GM18517 (cell line): ENCODE measurements at regions not wholly inside any gene's neighbourhood (a gene's known extent, or its start where the extent isn't known, plus 50 kb on each side); places are given as distances from the start of the nearest gene placed in this dataset.
"Not testable (repeated sequence)": the region's sequence is repeated elsewhere in the genome, so short reads cannot be mapped to it uniquely, and the experiment has no call there.

Source experiments
- ATAC-seq: cut with Tn5 transposase; IDR thresholded peaks from one replicate; pipeline ENCODE4 v1.9.1; 2021; ENCODE audit warnings: mild to moderate bottlenecking, moderate library complexity; ENCODE audit not compliant: unreplicated experiment

DNA sequence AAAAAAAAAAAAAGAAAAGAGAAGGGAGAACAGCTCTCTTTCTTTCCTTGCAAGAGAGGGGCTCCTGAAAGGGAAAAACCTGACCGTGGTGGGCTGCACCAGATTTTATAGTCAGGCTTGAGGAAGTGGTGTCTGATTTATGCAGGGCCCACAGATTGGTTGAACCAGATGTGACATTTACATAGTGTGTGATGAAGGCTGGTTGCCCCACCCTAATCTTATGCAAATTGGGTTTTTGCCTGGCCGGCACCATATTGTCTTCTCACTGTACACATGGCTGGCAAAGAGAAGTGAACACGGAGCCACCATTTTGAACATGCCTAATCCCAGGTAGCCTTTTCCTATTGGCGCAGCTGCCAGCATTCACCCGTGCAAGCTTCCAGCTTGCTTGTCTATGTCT lies 154.4 kb downstream of the OXSM start:
- no peak for ATAC-seq

DNA sequence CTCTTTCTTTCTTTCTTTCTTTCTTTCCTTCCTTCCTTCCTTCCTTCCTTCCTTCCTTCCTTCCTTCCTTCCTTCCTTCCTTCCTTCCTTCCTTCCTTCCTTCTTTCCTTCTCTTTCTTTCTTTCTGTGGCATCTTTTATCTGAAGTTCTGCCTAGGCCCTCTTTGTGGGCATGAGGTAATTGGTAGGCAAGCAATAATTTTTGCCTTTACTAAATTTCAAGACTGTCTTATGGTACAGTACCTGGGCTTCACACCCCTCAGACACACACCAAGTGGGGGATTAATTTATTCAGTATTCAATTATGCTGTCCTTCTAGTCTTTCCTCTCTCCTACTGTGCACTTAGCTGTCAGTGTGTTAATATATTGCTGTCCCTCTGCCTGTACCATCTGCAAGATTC lies 155.5 kb downstream of the OXSM start:
- no peak for ATAC-seq

DNA sequence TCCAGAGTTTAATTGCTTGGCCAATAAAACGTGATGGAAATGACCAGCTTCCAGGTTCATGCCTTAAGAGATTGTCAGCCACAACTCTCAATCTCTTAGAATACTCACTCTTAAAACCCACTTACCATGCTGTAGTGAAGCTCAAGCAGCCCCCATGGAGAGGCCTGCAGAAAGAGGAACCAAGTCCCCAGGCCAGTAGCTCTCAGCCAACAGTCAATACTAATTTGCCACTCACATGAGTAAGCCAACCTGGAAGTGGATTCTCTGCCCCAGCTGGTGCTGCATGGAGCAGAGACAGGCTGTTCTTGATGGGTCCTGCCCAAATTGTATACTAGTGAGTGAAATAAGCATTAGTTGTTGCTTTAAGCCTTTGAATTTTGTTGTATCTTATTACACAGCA lies 155.9 kb downstream of the OXSM start:
- ATAC-seq, result no peak

DNA sequence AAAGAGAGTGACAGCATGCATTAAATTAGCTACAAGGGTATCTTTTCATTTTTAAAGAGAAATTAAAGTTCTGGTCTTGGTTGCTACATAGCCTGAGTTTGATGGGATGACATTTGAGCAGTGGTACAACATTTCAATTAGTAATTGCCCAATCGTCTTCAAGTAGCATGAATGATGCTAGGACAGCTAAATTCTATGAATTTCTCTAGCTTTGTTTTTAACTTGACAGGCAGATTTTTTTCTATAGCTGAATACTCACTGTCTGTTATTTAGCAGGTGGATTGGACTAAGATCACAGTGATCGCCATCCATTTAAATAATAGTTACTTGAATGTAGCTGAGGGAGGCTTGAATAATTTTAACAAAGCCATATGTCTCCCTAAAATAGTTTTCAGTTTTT lies 162.2 kb downstream of the OXSM start:
- ATAC-seq, result no peak

DNA sequence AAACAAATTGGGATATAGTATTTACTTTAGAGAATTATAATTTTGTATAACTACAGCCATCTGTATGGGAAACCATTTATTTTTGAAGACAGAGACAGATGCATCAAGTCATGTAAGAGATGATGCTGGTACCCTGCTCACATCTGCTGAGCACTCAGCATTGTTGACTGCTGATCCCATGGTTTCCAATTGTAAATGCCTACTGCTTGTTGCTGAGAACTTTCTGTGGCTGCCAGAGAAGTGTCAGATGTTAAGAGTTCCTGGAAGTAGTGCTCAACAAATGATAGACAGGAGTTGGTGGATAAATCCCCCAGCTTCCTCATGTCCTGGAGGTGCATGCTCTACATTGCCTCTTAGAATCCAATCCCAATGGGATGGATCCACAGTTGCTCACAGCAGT lies 167.1 kb downstream of the OXSM start:
- ATAC-seq, result no peak

DNA sequence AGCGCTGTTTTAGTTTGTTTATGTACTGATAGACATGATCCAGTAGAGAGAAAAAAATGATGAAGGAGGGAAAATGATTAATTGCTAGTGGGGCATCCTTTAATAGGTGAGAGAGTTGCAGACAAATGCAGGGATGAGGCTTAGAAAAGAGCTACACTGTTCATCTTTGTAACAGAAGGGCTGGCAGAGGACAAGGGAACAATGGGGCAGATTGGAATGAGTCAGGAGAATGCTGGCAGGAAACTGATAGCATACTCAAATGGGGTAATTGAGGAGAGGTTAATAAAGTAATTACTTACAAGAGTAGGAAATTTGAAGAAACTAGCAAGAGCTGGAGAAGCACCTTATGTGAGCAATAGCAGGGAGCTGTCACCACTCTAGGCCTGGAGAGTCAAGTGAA lies 170.9 kb downstream of the OXSM start:
- ATAC-seq, result no peak

DNA sequence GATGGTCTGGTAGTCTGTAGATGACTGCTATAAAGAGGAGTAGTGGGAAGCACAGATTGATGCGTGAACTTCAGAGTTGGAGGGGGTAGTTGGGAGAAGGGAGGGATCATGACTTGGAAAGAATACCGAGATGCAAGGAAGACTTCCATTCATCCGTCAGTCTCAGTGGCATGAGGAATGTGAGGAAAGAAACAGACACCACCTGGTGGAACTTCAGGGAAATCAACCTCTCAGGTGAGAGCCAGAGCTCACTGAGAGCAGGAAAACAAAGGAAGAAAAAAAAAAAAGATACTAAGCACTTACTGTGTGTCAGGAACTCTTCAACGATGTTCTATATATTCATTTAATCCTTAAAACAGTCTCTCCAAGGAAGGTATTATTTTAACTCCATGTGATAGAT lies 172.4 kb downstream of the OXSM start:
- no peak for ATAC-seq

DNA sequence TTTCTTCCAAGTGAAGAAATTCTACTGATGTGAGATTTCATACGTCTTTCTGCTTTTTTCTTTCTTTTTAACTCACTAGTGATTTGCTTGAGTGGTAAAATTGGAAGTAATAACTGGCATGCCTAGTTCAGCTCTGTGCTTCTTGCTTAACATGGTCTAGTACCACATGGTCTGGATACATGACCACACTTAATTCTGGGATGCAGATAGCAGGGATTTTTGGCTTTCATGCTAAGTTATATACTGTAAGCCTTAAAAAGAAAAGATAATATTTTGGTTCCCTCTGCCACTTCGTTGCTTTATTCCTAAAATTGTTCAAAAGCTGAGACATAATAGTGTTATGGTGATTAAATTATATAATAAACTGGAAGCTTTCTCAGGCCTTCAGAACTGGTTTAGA lies 174.3 kb downstream of the OXSM start:
- no peak for ATAC-seq

DNA sequence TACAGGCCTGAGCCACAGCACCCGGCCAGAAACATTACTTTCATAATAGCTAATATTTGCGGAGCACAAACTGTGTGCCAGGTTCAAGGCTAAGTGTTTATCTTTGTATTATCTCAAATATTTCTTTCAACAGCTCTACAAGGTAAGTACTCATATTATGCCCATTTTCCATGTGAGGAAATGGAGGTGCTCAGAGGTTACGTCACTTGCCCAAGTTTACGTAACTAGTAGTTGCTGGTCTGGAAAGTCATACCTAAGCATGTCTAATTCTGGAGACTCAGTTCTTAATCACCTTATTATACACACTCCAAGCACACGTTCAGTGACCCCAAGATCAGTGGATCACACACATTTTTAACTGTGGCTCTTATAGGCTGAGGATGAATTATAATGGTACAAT lies 177.5 kb downstream of the OXSM start:
- no peak for ATAC-seq

DNA sequence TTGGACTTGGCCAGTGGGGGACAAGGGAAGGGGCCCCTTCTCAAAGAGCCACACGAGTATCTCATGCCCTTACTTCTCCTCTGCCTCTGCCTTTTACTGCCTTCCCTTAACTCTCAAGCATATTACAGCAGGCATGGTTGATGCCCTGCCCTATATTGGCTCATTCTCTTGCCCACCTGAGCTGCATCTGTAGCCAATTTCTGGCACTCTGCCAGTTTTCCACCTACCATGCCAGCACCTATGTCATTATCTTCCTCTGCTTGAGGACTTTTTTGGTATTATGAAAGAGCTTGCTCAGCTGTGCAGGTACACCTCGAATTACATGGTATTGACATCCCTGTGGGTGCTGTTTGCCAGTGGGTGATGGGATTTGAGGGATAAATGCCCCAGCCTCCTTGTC lies 181.8 kb downstream of the OXSM start:
- ATAC-seq, result no peak

DNA sequence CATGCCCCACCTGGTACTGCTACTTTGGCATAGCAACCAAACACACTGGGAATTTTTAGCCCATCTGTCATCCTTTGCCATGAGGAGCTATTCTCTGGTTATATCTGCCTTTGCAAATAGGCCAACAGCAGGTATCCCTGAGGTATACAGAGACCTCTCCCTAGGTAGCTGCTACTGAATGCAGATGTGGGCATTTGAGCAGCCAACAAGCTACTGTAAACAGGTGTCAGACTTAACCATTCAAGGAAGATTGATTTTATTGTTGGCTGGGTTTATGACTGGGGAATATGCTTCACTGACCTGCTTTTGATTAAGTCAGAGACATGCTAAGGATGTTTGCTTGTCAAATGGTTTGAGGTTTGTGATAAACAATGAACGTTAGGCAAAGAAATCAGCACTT lies 183.2 kb downstream of the OXSM start:
- no peak for ATAC-seq

DNA sequence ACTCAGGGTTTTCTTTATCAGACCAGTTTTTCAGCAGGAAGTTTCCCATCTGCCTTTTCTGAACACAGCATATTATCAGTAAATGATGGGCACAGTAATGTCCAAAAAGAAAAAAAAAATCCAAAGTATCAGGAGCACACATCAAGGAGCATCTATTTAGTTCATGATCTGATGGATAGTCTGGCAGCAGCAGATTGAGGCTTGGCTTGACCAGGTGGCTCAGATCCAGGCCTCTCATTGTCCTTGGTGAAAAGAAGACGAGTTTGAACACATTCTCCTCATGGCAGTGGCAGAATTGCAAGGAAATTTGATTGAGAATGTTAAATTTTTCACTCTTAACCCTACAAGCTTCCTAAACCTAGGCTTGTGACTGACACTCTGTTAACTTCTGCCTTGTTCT lies 192.9 kb downstream of the OXSM start:
- ATAC-seq, result no peak

DNA sequence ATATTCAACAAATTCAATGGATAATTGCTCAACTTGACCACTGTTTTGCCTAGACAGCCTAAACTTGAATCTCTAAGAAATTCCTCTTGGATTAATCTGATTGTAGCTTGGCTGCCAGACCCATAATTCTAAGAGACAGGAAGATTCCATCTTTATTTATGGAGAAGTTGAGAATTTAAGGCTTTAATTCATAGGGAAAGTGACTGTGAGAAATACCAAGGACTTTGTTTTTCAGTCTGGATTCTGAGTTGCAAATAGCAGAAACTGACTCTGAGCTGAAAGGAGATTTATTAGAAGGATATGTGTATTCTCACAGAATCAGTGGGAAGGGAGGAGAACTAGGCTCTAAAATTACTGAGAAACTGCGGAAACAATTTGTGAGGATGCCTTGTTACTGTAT lies 195.7 kb downstream of the OXSM start:
- no peak for ATAC-seq

DNA sequence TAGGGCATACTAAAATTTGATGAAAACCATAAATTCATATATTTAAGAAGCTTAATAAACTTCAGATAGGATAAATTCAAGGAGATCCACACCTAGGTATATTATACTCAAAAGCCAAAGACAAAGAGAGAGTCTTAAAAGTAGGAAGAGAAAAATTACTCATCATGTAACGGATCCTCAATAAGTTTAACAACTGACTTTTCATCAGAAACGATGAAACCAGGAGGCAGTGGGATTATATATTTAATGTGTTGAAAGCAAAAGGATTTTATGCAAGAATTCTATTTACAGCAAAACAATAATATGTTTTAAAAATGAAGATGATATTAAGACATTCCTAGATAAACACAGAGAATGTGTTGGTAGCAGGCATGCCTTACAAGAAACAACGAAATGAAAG lies 202.7 kb downstream of the OXSM start:
- no peak for ATAC-seq

DNA sequence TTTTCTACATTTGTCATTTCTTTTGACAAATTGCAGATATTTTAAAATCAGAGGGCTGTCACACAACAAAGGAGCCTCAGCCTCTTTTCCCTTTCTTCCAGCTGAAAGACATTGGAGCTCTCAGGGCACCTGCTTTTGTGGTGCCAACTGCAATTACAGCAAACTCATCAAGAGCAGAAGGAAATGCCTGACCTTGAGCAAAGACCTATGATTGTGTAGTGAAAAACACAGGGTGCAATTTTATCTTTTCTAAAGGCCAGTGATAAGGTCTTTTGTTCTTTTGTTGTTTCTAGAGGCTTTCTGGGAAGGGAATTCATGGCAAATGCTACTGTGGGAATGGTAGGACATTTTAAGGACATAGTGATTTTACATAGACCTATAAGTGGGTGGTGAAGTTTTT lies 214.3 kb downstream of the OXSM start:
- no peak for ATAC-seq

DNA sequence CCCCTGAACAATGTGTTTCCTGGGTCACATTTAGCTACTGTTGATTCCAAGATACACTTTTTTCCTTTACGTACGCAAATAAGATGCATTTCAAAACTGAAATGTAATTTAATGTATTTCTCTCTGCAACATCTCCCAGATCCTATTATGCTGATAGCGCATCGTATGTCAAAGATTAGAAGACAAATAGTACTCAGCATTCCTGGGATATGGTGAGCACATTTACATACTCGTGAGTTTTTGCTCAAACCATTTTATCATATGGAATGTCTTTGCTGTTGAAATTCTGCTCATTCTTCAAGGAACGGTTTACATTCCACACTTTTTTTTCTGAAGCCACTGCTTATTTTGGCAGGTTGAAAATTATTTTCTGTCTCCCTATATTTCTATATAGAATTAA lies 221.4 kb downstream of the OXSM start:
- ATAC-seq, result no peak

DNA sequence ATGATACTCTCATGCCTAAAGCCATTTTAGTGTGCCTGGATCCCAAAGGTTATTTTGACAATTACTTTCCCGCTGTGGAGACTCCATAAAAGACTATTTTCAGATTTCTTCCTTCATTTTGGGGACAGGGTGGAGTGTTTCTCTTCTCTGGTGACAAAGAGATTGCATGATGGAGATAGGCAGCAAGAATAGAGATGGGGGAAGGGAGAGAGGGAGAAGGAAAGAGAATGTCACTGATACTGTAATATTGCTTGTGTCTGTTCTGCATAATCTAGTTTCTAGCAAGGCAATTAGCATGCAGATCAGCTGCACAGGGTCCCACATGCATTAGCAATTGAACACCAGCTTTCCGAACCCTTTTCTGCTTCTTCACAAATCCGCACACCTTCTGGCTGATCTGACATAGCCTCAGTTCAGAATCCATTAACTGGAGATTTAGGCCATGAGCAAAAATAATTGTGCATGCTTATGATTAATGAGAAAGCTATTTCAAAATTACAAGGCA lies 222.4 kb downstream of the OXSM start:
- ATAC-seq, result no peak

DNA sequence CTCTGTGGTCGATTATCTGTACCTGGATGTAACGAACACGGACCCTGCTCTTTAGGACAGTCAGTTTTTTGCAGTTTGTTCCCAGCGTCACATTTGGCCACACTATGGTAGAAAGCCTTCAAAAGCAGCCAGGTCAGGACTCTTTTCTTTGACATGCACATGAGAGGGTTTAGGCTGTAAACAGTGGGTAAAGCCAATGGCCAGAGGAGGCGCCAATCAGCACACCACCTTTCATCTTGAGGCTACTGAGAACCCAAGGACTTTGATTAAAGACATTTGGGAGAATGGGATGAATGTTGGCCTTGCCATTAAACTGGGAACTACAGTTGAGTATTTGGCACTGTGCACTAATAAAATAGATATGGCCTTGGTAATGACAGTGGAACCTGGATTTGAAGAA lies 225.9 kb downstream of the OXSM start:
- ATAC-seq, result no peak

DNA sequence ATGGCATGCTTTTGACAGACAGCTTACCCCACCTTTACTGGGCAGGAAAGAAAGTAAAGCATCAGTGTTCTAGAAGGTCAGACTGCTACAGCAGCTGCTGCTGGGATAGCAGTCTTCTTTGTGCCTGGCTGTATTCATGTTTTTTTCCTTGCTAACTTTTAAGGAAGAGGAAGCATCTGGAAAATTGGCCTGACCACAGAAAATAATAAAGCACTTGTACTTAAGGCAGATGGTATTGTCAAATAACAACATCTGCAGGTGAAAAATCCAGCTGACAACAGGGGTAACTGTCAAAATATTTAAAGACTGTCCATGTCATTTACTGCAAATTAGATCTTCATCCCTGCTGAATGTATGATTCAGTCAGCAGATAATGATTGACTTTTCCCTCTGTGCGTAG lies 229.0 kb downstream of the OXSM start:
- no peak for ATAC-seq

DNA sequence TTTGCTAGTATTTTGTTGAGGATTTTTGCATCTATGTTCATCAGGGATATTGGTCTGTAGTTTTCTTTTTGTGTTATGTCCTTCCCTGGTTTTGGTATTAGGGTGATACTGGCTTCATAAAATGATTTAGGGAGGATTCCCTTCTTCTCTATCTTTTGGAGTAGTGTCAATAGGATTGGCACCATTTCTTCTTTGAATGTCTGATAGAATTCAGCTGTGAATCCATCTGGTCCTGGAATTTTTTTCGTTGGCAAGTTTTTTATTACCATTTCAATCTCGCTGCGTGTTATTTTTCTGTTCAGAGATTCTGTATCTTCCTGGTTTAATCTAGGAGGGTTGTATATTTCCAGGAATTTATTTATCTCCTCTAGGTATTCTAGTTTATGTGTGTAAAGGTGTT lies 234.3 kb downstream of the OXSM start:
- ATAC-seq, result not testable (repeated sequence)

DNA sequence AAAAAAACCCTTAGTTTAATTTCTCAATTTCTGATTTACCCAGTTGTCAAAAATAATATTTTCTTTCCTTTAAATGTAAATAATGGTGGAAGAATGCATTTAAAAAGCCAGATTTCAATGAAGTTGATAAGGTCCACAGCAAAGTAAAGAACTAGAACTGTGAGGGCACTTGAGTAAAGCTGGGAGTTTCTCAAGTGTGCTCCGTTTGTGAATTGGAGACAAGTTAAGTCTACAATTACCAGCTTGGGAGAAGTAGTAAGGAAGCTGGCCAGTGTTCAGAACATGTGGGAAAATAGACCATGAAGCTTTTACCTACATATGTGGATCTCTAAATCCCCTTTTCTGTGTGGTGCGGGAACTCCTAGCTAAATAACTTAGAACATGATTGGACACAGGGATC lies 239.4 kb downstream of the OXSM start:
- ATAC-seq, result no peak

DNA sequence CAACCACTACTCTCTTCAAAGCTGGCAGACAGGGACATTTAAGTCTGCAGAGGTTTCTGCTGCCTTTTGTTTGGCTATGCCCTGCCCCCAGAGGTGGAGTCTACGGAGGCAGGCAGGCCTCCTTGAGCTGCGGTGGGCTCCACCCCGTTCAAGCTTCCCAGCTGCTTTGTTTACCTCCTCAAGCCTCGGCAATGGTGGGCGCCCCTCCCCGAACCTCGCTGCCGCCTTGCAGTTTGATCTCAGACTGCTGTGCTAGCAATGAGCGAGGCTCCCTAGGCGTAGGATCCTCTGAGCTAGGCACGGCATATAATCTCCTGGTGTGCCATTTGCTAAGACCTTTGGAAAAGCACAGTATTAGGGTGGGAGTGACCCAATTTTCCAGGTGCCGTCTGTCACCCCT lies 252.2 kb downstream of the OXSM start:
- not testable (repeated sequence) for ATAC-seq

DNA sequence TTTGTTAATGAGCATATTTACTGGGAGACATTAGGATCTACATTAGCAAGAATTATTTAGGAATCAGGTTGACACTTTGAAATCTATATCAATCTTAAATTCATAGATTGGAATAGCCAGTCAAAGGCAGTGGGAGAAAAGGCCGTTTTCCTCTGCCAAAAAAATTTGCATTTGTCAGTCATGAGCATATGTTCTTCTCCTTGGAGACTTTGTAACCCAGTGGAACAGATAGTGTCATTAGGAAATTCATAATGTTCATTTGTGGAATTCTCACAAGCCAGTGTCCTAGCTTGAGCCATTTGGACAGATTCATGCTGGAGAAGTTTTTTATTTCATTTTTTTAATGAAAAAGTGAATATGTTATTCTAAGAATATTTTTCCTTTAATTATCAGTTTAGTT lies 260.1 kb downstream of the OXSM start:
- ATAC-seq, result no peak

DNA sequence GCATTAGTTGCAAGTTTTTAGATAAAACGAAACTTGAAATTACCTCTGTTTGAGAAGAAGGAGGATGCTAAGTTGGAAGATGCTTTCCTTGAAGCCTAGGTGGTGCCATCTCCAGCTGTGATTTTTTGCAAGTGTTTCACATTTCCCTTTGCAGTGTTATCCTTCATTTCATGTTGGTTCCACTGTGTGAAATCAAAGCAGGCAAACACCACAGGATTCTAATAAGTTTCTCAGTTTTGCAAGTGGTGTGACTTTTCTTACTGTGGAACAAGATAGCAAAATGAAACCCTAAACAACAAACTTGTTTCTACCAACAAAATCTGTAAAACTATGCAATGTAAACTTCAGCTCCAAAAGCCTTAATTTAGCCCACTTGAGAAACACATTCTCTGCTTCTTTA lies 260.9 kb downstream of the OXSM start:
- no peak for ATAC-seq
